Umbilical cord (tissue), 1 donor: ENCODE measurements at regions not wholly inside any gene's neighbourhood (a gene's known extent, or its start where the extent isn't known, plus 50 kb on each side); places are given as distances from the start of the nearest gene placed in this dataset.

Experiments
- DNase-seq: peaks from one replicate; pipeline ENCODE4 v3.0.0-alpha.2; 2015; ENCODE audit warnings: low spot score

DNA sequence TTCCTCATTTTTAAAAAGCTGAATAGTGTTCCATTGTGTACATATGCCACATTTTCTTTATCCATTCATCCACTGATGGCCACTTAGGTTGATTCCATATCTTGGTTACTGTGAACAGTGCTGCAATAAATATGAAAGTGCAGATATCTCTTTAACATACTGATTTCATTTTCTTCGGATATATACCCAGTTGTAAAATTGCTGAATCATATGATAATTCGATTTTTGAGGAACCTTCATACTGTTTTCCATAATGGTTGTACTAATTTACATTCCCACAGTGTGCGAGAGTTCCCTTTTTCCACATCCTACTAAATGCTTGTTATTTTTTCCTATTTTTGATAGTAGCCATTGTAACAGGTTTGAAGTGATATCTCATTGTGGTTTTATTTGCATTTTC lies 263.2 kb downstream of the STK31 start:
- no peak for DNase-seq

DNA sequence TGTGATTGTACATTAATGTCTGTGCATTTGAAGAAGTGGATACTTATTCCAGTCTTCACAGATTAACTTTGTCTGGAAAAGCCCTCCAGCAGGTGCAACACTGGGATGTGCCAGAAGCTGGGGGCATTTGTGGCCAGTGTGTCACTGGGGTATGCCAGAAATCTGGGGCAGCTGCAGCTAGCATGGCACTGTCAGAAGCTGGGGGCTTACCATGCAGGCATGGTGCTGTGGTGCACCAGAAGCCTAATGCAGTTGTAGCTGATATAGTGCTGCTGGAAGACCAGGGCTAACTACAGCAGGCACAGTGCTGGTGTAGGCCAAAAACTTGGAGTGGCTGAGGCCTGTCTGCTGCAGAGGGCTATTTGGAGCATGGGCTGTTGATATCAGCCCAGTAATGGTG lies 270.1 kb downstream of the STK31 start:
- no peak for DNase-seq

DNA sequence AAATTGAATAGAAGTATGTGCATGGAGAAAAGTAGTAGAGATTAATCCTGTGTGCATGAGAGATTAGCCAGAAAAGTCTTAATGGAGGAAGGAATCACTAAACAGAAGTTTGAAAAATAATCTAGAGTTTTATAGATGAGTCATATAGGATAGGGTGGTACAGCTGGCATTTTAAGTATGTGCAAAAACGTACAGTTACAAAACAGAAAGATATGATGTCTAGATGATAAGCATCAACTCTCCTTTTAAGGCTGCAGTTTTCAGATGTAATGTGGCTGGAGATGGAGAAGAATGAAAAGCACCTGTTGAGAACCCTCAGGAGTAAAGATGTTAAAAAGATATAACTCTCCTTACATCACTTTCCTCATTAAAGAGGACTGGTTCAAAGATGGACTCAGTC lies 271.3 kb downstream of the STK31 start:
- DNase-seq: no peak

DNA sequence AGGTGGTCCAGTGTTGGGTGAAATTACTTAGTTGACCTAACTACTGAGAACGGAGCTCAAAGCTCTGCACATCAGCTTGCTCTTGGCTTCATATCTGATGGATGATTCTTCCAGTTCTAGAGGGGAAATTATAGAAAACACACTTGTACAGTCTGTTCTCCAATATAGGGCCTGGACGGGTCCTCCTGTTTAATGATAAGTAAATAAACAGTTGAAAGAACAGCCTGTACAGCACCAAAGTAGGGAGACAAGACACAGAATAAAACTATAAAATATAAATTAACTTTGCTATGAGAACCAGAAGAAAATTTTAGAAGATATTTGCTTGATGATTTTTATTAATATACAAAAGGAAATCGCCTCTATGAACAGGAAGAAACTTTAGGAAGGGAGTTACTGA lies 271.7 kb downstream of the STK31 start:
- no peak for DNase-seq

DNA sequence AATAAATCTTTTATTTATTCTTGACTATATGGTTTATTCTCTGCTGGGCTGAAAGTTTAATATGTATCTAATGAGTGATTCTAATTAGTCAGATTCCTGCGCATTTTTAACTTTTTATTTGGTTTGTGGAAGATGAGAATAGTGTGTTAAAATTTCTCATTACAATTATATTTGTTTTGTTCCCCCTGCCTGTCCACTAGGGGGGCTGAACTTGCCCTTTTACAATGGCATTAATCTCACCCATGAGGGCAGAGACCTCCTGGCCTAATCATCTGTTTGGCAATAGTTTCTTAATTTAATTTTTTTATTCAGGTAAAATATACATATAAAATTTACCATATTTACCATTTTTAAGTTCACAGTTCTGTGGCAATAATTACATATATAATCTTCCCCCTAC lies 278.5 kb upstream of the NPY start:
- no peak for DNase-seq

DNA sequence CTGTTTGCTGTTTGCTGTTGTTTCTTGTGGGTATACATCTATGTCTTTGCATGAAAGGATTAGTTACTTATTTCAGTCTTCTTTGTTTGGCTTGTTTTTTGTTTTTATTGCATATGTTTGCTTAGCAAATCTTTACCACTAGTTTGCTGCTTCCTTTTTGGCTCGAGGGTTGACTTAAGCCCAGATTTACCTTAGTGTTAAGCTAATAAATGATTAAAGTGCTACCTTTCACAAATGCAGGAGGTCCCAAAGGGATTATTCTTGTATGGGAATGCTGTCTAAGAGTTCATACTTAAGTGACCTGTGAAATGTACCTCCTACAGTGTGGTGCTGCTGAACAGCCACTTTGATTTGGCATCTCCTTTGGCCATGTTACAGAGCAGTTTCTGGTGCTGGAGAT lies 273.5 kb upstream of the NPY start:
- no peak for DNase-seq

DNA sequence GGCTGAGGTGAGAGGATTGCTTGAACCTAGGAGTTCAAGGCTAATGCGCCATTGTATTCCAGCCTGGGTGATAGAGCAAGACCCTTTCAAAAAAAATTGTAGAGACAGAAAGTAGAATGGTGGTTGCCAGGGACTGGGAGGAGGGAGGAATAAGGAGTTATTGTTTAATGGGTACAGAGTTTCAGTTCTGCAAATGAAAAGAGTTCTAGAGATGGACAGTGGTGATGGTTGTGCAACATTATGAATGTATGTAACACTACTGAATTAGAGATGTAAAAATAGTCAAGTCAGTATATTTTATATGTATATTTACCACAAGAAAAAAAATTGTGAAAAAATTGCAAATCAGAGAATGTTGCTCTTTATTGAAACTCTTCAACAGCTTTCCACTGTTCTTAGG lies 266.5 kb upstream of the NPY start:
- no peak for DNase-seq

DNA sequence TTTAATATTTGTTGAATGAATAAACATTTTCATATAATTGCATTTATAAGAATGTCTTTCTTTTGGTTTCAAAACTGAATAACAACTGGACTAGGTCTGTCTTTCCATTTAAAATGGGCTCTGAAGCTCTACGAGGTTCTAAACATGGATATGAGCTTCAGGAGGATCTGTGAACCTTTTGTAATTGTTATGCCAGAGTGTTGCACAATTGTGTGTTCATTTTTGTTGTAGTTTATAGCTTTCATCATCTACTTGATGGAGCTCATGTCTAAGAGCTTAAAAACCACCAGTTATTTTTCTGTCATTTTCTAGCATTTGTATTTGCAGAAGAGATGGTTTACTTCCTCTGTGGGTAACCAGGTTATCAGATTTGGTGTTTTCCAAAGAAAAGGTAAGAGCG lies 265.7 kb upstream of the NPY start:
- DNase-seq: no peak

DNA sequence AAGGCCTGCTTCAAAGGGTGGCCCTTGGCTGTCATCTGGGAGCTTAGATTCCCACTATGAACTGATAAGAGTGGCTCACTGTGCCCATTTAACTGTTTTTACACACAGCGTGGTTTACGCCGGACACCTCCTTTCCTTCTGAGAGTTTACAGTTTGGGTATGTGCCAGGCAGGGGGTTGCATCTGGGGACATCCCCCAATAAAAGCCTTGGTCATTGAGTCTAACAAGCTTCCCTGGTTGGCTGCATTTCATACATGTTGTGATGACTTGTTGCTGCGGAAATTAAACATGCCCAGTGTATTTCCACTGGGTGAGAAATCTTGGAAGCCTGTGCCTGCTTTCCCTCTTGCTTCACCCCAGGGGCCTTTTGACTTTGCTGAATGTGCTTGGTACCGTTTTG lies 264.1 kb upstream of the NPY start:
- peak; percentile 3 for DNase-seq

DNA sequence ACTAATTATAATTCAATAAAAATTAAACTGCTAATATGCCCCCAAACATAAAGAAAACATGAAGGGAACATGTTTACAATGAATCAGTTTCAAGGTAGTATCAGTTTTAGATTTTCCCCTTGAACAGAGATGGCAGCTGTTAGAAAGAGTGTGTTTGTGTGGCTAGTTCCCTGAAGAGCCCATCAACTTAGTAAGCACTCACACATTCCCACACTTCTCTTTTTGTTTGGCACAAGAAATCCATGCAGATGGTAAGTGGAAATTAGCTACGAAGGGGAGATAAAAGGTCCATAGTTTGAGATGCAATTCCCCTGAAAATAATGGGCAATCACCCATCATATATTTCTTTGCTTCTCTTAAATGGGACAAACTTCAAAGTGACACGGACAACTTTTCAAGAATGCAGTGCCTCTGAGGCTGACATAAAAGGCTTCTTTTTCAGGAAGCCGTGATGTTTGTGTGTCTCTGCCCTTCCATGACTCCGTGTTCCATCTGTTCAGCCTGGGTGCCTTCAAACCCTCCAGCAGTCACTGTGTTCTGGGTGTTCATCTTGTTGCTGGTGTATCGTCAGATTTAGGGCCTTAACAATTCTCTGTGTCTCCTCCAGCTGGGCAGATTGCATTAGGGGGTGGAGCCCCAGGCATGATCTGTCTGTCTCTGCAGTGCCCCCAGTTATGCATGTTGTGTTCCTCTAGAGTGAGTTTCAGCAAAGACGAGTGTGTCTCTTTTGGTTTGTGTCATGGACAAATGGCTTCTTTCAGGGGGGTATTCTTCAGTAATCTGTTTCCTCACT lies 259.5 kb upstream of the NPY start:
- no peak for DNase-seq

DNA sequence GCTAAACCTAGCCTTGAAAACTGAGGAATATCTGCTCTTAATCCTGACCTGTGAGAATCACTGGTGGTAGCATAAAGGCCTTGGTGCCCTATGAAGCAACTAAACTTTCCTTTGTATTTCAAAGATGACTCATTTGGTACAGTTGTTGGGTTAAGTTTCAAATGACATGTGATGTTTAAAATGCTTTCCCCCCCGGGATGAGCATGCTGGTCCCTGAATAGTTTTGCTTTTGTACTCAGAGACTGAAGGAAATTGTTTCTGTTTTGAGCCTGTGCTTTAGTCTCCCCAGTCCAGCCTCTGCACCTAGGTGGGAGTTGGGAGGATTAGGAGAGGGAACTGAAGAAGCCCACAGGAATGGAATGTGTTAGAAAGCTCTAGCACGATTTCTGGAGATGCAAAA lies 258.9 kb upstream of the NPY start:
- no peak for DNase-seq

DNA sequence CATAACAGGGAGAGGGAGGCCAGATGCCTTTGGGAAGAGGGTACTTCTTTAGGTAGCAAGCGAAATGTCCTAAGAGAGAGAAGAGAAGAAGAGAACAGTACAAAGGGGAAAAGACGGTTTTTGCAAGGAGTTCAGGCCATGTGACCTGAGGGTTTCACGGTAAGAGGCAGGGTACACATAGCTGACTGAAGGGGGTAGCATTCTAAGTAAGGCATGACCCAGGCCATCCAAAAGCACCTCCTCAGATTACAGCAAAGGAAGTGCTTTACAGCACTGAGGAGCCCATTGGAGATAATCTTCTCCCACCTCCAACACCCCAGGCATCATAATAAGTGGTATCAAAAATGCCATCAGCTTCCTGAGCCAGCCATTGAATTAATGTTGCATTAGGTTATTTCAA lies 258.2 kb upstream of the NPY start:
- DNase-seq: no peak

DNA sequence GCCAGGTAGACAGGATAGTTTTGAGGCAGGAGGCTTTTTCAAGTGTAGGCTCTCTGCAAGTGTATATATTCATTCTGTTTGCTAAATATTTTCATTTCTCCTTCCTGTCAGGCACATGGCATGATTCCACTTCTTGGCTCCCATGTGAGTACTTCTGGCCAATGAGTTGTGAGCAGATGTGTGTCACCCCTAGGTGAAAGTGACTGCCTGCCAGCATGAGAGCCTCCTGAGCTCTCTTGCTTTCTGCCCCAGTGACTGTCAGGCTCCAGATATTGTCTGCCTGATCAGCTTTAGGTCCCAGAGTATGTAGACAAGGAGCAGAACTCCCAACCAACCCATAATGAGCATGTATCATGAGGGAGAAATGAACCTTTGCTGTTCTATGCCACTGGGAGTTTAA lies 257.6 kb upstream of the NPY start:
- DNase-seq: no peak

DNA sequence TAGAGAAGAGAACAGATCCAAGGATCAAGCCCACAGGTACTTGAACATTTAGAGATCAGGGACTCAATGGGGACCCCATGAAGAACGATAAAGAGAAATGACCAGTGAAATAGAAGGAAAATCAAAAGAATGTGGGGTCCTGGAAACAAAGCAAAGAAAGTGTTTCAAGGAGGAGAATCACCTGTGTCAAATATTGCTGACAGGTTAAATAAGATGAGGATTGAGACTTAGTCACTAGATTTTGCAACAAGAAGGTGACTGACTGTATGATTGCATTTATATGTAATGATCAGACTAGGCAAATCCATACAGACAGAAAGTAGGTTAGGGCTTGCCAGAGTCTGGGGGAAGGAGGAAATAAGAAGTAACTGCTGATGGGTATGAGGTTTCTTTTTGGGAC lies 254.9 kb upstream of the NPY start:
- no peak for DNase-seq

DNA sequence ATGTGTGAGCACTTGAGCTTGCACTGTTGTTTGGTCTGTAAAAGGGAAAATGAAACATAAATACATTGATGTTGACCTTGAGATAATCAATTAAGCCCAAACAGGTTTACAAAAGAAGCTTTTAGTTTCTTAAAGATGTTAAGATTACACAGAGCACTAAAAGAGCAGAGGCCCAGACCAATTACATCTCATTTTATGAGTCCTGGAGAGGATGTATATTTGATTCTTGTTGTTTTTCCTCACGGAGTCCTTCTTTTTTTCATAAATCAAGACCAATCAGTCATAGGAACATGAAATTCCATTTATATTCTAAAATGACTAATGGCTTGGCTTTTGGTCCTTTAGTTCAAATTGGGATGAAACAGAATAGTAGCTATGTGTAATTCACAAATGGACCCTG lies 249.7 kb upstream of the NPY start:
- DNase-seq: no peak

DNA sequence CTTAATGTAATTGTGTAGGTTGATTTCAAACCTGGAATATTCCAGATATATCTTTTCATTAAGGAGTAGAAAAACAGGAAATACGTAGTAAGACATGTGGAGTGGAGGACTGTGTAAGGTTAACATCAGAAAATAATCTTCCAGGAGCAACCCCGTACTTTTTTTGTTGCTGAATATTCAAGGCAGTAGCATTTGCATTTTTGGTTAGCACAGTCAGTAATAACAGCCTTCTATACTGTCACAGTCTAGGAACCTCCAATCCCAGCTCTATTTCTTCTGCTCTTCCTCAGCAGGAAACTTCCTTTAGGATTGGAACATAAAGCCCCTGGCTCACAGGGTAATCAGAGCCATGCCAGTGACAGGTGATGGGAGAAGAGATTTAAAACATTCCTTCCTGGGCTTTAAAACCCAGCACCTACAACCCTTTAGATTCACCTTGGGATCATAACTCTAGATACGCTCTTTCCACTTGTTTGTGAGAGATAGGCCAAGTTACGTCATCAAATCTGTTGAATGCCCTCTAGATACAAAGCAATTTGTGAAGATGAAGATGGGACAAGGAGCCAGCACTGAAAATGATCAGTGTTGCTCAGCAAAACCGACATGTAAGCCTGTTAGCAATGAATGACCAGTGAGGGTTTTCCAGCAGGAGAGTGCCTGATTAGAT lies 248.5 kb upstream of the NPY start:
- no peak for DNase-seq

DNA sequence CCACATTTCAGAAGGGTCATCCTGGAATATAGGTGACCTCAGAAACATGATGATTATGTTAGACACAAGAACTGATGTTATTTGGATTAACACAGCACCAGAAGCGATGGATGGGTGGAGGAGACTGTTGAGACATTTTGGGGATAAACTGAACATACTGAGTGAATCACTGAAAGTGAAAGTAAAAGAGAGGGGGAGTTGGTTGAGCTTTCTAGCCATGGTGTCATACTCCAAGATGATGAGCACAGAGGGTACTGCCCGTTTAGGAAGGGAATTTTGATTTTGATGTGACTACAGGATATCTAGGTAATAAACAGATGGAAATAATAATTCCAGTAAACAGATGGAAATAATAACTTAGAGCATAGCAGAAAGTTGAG lies 248.0 kb upstream of the NPY start:
- no peak for DNase-seq

DNA sequence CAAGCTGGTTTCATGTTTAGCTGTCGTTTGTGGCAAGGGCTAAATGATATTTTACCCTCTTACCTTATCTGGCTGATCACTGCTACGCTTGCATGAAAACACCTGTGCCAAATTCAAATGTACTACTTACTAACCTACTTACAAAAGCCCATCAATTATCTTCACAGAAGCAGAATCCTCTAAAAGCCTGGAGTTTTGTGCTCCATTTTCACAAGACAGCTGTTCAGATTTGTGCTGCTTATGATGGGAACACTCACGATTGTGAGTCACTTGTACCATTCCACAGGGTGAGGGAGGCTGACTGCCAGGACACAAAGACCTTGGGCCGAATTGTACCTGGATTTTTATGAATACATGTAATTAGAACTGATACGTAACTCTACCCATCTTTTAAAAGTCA lies 245.0 kb upstream of the NPY start:
- no peak for DNase-seq

DNA sequence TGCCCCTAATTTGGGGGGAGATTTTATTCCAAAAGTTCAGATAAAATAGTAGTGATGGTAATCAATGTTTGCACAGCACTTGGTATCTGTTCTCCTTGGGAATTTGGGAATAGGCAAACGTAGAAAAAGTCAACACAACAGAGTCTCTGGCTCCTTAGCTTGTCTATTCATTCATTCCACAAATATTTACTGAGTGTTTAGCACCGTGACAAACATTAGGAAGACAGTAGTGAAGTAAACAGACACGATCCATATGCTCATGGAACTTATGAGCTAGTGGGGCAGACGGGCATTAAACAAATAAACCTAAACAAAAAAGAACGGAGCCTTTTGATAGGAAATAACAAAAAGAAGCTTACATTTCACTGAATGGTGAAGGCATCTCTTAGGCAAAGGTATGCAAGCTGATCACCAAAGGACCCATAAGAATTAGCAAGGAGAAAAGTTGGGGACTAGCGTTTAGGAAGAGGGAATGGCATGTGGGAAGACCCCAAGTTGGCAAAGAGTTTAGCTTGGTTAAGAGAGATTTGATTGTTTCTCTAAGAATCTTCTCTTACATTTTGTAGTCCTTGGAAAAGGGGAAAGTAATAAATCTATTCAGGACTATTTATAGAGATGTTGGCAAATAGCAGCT lies 243.9 kb upstream of the NPY start:
- DNase-seq: no peak

DNA sequence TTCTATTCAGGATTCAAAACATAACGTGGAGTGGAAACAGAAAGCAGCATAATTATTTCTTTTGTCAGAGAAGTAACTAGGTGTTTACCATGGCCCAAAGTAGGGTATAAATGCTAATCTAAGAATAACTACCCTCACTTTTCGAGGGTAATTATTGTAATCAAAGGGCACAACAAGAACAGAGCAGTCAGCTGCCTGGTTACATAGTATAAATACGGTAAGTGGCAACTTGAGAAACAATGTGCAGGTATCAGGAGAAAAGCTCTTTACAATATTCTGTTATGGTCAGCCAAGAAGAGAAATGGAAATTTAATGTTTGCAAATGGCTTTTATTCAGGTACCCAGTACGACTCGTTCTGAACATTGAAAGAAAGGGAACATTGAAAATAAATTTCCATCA lies 242.0 kb upstream of the NPY start:
- DNase-seq: no peak

DNA sequence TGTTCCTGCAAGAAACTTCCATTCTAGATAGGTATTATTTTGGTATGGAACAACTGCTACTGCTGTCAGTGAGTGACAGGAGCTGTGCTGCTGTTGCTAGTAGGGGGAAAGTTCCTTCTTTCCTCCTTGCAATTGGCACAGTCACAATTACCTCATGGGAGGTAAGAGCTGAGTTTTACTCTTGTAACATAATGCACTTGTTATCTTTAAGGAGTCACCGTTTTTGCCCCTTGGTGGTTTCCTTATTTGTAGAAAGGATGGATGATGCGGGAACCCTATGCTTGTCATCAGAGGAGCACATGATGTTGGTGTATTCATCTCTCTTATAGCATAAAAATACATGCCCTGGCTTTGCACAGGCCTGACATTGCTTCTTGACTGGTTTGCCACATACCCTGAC lies 234.7 kb upstream of the NPY start:
- no peak for DNase-seq

DNA sequence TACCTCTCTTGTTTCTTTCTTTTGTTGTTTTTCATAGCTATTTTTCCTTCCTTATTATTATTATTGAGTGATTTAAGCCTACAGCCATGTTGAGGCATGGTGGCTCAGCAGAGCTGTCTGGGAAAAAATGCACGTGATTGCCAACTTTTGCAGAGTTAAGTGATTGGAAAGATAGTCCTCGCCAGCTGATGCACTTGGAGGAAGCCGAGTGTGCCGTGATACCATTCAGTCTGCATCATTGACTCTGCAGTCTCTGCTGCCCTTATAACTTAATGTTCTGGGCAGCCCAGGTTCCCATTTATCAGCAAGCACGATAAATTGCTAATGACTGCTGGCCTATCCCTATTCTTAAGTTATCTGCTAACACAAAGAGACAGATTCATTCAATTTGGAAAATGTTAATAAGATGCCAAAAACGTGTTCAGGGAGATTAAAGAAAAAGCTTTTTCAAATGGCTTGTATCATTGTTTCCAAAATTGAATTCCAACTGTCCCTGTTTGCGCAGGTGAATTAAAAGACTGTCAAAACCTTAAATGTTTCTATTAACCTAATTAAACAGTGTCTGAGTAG lies 232.9 kb upstream of the NPY start:
- no peak for DNase-seq

DNA sequence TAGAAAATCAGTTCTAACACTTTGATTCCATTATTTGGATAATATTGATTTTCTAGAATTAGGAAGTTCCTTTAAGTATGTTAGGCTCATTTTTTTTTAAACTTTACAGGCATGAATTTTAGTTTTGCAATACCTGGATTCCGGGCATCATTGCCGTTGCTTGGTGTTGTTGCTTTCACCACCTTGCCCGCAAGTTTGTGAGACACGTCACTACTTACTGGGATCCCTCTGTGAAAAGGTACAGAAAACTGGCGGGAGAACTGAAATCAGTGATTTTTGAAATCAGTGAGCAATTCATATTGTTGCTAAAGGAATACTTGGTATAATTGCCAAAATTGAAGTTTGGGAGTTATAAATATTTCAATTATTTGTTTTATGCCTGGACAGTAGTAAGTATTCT lies 232.3 kb upstream of the NPY start:
- DNase-seq: no peak
